HG02571 (cell line): ENCODE measurements at regions not wholly inside any gene's neighbourhood (a gene's known extent, or its start where the extent isn't known, plus 50 kb on each side); places are given as distances from the start of the nearest gene placed in this dataset.

Source experiments
- ATAC-seq: cut with Tn5 transposase; IDR thresholded peaks from one replicate; pipeline ENCODE4 v1.9.1; 2021; ENCODE audit warnings: mild to moderate bottlenecking, moderate library complexity; ENCODE audit not compliant: unreplicated experiment

DNA sequence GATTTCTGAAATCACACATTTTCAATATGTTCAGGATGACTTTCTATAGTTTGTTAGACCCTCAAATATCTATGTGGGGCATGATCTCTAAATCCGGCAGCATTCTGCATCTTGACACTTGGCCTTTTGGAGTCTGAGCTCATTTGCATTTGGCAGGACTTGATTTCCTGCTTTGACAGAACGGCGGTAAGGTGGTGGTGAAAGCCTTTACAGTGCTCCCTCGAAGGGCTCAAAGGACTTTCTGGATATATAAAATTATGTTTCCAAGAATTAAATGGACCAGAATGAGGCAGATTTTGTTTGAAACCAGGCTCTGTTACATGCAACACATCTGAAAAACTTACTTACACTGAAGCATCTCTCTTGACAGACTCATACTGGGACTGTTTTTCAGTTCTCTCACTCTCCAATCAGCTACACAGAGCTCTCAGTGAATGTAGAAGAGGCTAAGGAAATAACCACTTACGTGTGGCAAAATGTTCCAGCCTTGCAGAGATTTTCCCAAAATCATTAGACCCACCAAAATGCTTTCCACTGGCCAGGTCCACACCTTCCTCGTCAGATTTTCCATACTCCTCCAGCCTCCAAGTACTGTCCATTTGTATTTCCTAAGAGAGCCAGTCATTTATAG is 207.2 kb downstream of the SPRY2 start:
- no peak for ATAC-seq

DNA sequence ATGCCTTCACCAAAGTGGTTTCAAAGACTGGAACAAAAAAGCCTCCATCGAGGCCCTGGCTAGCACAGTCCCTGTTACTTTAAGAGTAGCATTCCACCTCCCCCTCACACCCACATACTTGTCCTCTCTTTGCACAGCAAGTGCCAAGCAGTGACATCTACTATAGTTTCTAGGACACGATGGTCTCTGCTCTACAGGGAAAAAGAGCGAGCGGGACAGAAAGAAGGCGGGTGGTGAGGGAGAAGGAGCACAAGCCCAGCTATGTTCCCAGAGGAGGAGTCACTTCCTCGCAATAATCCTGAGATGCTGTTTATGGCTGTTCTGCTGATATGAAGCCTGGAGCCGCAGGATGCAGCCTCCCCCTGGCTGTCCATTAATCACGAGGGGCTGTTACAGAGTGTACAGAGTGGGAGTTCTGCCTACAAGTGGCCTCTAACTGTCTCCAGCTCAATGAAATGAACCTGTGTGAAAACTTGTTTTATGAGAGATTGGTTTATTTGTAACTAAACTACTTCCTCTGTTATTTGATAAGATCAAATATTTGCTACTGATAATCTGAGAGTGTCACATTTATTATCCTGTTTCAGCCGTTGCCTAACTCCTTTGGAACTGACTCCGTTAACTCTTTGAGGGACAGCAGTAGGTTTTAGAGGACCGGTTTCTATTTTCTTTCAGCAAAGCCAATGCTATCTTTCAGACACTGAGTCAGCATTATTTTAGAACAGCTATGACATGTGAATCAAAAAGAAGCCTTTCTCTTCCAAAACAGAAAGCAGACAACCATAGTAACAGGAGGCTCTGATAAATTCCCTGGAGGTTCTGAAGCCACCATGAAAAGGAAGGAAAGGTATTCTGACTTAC is 208.0 kb downstream of the SPRY2 start:
- ATAC-seq: no peak

DNA sequence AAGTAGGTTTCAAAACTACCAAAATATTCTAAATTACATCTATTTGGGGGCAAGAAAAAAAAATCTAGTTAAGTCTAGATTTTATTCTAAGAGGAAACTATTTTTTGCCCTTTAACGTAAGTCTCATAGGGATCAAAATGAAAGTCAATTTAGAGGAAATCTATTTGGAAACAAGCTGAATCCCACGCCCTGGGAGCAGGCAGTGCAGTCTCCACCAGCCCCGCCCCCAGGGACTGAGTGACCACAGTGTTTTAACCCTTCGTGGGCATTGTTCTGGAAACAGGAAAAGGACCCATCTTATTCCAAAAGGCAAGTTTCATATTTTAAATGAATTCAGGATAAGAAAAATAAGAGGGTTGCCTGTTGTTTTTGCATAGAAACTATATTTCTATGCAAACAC is 209.7 kb downstream of the SPRY2 start:
- no peak for ATAC-seq

DNA sequence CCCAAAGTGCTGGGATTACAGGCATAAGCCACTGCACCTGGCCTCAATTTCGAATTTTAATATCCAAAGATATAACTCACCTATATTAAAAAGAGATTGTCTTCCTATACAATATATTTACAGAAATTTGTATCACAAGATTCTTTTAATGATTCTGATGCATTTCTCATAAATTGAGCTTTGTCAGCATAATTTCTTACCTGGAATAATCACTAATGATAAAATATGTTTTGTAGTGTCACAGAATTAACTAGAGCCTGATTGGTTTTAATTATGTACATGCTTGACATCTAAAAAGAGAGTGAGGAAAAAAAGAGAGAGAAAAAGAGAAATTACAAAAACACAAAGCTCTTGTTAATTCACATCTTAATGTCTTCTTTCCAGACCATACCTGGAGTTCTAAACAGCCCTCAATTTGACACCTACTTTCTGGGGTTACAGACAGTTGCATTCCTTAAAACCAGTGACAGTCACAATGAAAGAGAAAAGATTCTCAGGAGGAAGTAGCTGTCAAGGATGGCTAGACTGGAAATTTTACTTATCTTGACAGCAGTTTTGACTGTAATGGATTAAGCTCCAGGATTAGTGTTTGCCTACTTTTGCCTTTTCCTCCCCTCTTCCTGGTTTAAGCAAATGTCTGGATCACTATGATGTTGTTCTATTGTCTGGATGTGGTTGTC is 214.4 kb downstream of the SPRY2 start:
- ATAC-seq: no peak

DNA sequence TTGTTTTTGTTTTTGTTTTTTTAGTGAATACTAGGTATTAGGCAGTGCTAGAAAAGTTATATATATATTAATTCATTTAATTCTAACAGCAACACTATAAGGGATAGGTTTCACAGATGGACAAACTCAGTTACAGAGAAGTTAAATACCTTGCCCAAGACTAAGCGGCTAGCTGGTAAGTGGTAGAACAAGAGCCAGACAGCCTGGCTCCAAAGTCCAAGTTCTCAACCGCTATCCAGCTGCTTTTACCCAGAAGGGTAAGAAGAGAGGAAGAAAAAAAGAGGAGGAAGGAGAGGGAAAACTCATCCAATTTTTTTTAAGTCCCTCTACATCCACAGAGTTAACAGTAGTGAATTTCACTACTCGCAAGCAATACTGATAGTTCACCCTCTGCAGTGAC is 217.0 kb downstream of the SPRY2 start:
- no peak for ATAC-seq

DNA sequence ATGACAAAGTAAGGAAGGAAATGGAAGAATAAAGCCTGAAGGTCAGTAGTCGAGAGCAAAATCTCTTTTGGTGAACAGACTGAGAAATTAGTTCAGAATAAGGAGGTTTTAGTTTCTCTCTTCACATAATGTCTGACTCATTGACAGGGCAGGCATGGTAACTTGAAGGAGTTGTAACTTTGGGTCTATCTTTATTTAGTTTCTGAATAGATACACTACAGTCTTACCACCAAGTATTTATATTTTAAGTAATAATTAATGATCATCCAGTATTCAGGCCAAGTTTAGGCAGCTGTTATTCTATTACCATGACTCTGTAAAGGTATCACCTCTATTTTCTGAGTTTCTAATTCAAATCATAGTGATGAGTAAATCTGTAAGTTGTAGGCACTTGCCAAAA is 219.9 kb downstream of the SPRY2 start:
- no peak for ATAC-seq

DNA sequence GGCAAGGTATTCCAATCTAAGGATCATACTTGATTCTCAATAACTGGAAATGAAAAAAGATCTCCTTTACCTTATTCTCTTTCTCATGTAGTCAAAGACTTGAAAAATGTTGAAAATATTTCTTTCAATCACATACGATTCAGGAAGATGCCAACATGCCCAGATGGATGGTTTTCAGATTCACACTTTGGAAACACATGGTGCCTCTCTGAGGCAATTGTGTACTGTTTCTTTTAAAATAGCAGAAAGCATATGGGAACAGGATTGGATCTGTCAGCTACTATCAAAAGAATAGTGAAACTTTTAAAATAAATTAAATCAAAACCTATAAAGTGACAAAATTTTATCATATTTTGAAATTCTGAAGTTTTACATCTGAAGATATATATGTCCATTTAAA is 222.4 kb downstream of the SPRY2 start:
- no peak for ATAC-seq

DNA sequence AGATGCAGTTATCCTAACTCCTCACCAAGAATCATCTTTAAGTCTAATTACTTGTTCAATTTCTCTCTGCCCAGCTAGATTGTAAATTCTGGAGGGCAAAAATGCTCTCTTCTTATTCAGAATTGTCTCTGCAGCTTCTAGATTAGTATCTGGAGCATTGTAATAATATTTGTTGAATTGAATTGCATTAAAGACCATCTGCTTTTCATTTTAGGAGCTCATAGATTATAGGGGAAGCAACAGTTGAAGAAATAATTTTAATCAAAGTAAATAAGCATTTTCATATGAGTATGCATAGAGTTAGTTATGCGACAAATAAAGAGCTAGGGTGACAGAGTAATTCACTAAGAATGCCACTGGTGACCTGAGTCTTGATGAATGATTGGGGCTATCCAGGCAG is 222.8 kb downstream of the SPRY2 start:
- no peak for ATAC-seq

DNA sequence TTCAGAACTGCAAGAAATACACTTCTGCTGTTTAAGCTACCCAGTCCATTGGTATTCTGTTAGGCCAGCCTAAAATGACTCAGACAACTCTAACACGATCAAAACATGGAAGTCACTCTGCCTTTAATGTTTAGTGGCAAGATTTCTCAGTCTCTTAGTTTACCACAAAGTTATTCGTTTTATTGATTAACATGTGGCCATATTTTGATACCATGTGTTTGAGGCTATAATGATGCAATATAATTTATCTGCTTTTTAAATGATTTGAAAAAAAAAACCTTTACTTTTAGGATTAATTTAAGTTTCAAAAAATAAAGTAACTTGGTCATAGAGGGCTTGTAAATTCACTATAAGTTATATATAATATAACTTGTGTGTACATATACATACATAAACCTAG is 223.4 kb downstream of the SPRY2 start:
- no peak for ATAC-seq

DNA sequence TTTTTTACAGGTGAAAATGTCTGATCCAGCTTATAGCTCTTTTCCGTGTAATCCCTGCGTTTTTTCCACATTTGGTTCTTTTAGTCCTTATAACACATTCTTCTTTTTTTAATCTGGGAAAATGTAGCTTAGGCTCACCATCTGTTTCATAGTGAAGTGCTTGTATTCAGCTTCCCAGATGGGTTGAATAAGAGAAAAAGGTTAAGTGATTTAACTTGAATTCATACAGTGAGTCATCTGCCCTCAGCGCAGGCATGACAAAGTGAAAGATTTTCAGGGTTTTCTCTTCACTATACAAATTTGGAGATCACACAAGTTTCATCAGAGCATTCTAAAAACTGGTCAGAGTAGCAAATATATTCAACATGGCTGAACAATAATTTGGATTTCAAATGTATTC is 224.8 kb downstream of the SPRY2 start:
- ATAC-seq: no peak

DNA sequence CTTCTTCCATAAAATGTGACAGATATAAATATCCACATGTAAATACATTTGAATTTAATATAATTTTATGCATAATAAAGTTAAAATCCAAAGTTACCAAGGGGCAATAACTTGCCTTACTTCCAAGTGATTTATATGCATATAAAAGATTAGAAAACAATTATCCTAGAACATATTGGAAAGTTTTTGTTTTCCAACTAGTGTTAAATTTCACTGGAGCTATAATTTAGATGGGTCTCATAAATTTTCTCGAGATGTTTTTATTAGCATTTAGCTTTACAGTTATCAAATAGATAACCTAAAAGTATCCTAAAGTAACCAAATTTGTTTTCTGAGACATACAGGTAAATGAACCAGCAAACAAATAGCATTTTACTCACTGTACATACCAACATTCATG is 225.3 kb downstream of the SPRY2 start:
- no peak for ATAC-seq

DNA sequence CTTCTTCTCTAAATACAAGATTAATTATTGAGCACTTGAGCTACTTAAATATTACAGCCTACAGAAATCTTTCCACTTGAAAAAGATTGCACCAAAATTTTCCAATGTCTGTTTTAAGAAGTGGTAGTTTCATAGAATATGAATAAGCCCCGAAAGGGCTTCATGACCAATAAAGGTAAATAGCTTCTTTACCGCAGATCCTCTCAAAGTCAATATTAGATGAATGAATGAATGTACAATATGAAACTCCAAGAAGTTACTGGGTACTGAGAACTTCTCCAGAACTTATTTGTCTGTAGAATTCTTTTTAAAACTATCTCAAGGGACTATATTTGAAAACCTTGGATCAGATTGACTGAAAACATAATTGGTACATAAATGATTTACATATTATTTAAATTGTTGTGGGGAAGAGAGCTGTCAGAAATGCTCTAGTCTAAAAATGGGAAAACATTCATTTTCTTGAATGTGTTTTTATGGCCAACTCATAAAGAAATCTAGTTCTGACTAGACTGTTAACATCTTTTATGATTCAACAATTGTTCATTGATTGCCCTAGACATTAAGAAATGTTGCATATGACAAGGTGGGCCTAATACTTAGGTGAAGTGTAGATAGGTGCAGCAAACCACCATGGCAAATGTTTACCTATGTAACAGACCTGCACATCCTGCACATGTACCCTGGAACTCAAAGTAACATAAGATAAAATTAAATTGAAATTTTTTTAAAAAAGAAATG is 227.0 kb downstream of the SPRY2 start:
- no peak for ATAC-seq

DNA sequence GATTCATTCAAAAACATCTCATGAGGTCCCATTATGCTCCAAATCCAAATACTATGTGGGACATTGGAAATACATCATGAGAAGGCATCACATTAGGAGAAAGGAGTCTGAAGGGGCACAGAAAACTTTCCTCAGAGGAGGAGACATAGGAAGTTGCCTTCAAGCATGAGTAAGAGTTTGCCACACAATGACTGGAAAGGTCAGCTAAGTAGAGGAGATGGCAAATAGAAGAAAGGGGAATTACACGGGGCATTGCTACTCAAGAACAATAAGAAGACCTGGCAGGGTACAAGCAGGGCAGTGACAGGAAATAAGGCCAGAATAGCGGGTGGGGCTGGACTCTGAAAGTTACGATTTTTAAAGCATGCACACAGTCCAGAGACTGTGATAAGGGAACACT is 231.6 kb downstream of the SPRY2 start:
- ATAC-seq: no peak

DNA sequence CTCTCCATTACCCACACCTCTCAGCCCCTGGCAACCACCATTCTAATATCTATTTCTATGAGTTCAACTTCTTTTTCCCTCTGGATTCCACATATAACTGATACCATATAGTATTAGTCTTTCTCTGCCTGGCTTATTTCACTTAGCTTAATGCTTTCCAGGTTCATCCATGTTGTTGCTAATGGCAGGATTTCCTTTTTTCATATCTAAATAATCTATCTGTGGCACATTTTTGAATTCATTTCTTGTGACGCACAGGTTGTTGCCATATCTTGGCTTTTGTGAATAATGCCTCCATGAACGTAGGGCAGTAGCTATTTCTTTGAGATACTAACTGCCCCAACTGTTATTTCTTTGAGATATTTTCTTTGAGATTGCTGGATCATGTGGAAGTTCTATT is 235.6 kb downstream of the SPRY2 start:
- ATAC-seq: no peak

DNA sequence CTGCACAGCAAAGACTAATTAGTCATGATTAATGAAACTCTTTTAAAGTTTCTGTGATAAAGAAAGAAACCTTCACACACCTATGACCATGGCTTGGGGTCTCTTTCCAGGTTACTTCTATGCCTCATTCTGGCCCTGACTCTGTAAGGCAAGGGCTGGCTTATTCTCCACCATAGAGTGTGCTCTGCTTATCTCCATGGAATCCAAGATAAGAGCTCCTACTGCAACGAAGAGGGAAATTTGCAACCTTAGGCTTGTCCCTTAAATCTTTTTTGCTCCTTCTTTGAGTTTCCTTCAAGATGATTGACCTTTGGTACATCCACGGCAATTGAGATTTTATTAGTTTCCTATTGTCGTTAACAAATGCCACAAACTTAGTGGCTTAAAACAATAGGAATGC is 239.9 kb downstream of the SPRY2 start:
- no peak for ATAC-seq

DNA sequence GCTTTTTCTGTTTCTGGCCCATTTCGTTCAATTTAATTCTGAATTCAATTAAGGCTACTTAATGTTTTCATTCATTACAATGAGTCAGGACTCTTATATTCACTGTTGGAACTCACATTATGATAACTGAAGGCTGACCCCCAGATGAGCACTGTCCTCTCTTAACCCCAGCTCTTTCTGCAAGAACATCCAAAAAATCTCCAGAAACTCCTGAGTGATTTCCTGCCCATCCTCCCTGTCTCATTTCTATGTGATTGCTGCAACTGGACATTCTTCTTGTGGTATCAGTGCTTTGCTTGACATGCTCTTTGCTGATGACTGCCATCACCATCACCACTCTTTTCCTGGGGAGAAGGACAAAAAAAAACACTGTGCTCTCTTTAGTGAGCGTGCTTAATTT is 240.3 kb downstream of the SPRY2 start:
- no peak for ATAC-seq

DNA sequence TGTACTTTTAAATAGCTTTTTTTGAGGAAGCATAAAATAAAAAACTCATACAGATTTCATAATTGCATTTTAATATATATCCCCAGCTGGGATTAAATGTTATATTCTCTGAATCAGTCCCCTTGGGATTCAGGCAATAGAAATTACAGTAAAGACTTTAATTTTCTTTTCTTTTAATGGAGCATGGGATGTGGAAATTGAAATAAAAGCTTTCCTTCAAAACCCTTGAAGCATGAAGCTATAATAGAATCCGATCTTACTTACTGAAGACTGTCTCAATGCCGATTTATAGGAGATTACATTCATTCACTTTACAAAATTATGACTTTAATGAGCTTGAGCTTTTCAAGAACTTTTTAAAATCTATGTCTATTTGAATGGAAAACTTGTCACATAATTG is 243.4 kb downstream of the SPRY2 start:
- ATAC-seq: no peak

DNA sequence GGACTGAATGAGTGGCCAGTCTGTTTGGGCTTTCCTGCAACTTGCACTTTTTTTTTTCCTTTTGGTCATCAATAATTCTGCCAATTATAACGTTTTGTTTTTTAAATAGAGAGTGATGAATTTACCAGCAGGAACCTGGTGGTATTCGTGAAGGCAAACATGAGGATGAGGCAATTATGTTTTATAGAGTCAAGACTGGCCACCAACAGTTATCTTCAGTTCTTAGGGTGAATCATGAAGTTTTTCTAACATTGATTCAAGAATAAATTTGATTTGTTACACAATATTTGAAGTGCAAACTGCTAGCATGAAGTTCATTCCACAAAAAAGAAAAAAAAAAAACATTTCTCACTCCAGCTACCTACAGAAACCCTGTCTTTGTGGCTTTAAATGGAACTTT is 244.5 kb downstream of the SPRY2 start:
- no peak for ATAC-seq

DNA sequence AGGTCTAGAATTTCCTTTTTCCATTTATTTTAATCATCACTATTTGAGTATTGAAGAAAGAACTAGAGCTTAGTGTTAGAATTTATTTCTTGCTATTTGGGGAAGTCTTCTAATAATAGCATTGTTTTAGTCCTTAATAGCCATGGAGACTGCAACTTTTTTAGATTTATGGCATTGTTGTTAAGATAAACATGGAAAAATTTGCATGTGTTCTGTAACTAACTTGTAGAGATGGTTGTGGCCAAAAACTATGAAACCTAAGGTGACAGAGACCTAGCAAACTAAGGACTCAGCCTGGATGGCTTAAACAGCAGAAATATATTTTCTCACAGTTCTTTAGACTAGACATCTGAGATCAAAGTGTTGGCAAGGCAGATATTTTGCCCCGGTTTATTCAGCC is 246.4 kb downstream of the SPRY2 start:
- ATAC-seq: no peak

DNA sequence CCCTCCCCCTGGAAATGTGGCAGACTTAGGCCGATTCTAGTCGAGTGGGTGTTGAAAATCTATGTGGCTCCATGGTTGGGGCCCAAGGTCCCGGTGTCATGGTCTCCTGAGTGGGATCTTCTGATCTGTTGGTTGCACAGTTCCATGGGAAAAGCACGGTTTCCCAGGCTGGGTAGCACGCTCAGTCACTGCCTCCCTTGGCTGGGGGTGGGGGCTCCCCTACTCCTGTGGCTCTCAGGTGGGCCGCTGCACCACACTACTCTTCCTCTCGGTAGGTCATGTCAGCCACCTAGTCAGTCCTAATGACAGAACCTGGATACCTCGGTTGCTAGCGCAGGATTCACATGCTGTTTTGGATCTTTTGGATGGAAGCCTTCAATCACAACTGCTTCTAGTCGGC is 247.0 kb downstream of the SPRY2 start:
- ATAC-seq: no peak

DNA sequence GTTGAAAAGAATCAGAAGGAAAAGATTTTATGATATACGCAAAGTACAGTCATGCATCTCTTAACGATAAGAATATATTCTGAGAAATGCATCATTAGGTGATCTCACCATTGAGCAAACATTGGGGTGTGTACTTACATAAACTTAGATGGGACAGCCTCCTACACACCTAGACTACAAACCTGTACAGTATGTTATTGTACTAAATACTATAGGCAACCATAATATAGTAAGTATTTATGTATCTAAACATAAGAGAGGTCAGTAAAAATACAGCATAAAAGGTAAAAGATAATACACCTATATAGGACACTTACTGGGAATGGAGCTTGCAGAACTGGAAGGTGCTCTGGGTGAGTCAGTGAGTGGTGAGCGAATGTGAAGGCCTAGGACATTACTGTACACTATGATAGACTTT is 254.6 kb downstream of the SPRY2 start:
- ATAC-seq: no peak
